ENCODE measurements at regions not wholly inside any gene's neighbourhood (a gene's known extent, or its start where the extent isn't known, plus 50 kb on each side); places are given as distances from the start of the nearest gene placed in this dataset.
A peak's percentile ranks its signal among the peaks of the same experiment; 100 is the strongest.
"Not testable (repeated sequence)": the region's sequence is repeated elsewhere in the genome, so short reads cannot be mapped to it uniquely, and the experiment has no call there.

GRCh38 chr4:152064282-152064681 lies 303.5 kb upstream of the GATB start:
- Histone ChIP-seq H3K4me3 (ENCODE audit: low read depth, low read length) (no peak overlapping the region), H3K9ac (ENCODE audit: low read depth, low read length) (no peak overlapping the region), H3K36me3 (ENCODE audit: control insufficient read depth, insufficient read depth, low read length) (no peaks in the 10 kb centered on the region), H3K27me3 (ENCODE audit: control insufficient read depth, insufficient read depth, low read length) (no peaks in the 10 kb centered on the region), H3K9me3 (ENCODE audit: control insufficient read depth, insufficient read depth, low read length) (no peaks in the 10 kb centered on the region), H3K4me1 (ENCODE audit: control insufficient read depth, insufficient read depth, low read length) (peaks cover 9% of the 10 kb centered on the region)

- no peaks in the 10 kb centered on the region for H3K27me3 ChIP-seq (ENCODE audit: control insufficient read depth, insufficient read depth, low read length)
- H3K9ac ChIP-seq (ENCODE audit: low read depth, low read length): no peak overlapping the region
- H3K36me3 ChIP-seq (ENCODE audit: control insufficient read depth, insufficient read depth, low read length): no peaks in the 10 kb centered on the region
Observed at GRCh38 chr4:152063621-152064240, 302.9 kb upstream of the GATB start.

DNA sequence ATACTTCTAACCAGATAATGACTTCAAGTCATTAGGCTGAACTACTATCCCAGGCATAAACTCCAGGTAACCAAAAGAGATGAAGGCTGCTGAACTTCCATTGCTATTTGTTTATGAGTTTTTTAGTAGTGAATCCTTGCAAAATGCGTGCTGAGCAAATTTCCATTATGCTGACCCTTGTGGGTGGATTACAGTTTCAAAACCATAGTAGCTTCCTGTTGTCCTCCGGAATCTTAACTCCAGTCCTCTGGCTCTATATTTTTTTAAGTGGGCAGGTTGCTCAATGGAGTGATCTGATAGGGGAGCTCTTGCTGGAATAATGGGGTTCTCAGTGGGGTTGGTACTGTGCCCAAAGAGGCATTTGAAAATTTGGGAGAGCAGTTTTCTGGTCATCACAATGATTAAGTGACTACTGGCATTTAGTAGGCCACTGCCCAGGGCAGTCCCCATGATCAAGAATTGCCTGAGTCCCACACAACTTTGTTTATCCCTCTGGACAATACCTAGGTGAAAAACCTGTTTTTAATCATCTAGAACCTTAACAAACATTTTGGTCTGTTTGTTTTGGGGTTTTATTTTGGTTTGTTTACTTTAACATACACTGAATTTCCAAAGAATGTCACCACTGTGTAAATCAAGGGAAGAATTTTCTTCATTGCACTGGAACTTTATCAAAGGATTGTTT lies 302.3 kb upstream of the GATB start:
- Histone ChIP-seq H3K9ac (ENCODE audit: low read depth, low read length) (no peak overlapping the region), H3K4me1 (ENCODE audit: control insufficient read depth, insufficient read depth, low read length) (peaks cover 9% of the 10 kb centered on the region), H3K36me3 (ENCODE audit: control insufficient read depth, insufficient read depth, low read length) (no peaks in the 10 kb centered on the region), H3K9me3 (ENCODE audit: control insufficient read depth, insufficient read depth, low read length) (no peaks in the 10 kb centered on the region), H3K27me3 (ENCODE audit: control insufficient read depth, insufficient read depth, low read length) (no peaks in the 10 kb centered on the region), H3K4me3 (ENCODE audit: low read depth, low read length) (no peak overlapping the region)

More at GRCh38 chr4:152063621-152064240, 302.9 kb upstream of the GATB start:
- H3K4me1 ChIP-seq (ENCODE audit: control insufficient read depth, insufficient read depth, low read length): peaks cover 9% of the 10 kb centered on the region
- H3K4me3 ChIP-seq (ENCODE audit: low read depth, low read length): no peak overlapping the region
- no peaks in the 10 kb centered on the region for H3K9me3 ChIP-seq (ENCODE audit: control insufficient read depth, insufficient read depth, low read length)

GRCh38 chr4:152054731-152055130 lies 293.9 kb upstream of the GATB start:
- no peaks in the 10 kb centered on the region for H3K4me1 ChIP-seq (ENCODE audit: control insufficient read depth, insufficient read depth, low read length)
- H3K36me3 ChIP-seq (ENCODE audit: control insufficient read depth, insufficient read depth, low read length): no peaks in the 10 kb centered on the region
- H3K9me3 ChIP-seq (ENCODE audit: control insufficient read depth, insufficient read depth, low read length): no peaks in the 10 kb centered on the region
- H3K4me3 ChIP-seq (ENCODE audit: low read depth, low read length): no peak overlapping the region
- no peak overlapping the region for H3K9ac ChIP-seq (ENCODE audit: low read depth, low read length)
- H3K27me3 ChIP-seq (ENCODE audit: control insufficient read depth, insufficient read depth, low read length): no peaks in the 10 kb centered on the region

DNA sequence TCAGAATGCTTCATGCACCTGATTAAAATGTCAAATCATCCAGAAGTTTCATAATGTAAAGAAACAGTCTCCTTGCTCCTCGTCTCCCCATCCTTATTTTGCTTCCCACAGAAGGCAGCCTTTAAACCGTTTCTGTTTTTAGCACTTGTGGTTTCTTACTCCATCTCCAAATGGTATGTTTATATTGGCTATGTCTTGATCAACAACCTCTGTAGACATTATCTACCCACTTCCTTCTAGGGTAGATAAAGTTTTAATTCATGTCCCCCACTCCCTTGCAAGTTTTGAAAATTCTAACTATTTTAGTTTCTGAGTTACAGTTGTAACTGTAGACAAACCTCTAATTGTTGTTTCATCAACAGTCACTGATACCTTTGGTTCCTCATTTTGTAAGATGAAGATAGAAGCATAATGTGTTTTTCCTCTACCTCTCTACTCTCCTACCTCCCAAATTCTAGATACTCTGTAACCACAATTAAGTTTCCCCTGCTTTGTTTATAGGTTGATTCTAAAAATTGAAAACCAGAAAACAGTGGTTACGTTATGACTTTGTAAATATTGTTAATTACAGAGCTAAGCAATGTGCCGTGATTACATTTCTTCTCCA lies 291.7 kb upstream of the GATB start:
- Histone ChIP-seq H3K27me3 (ENCODE audit: control insufficient read depth, insufficient read depth, low read length) (no peaks in the 10 kb centered on the region), H3K9ac (ENCODE audit: low read depth, low read length) (no peak overlapping the region), H3K4me3 (ENCODE audit: low read depth, low read length) (no peak overlapping the region), H3K36me3 (ENCODE audit: control insufficient read depth, insufficient read depth, low read length) (no peaks in the 10 kb centered on the region), H3K4me1 (ENCODE audit: control insufficient read depth, insufficient read depth, low read length) (no peaks in the 10 kb centered on the region), H3K9me3 (ENCODE audit: control insufficient read depth, insufficient read depth, low read length) (no peaks in the 10 kb centered on the region)

GRCh38 chr4:152051332-152051731 lies 290.5 kb upstream of the GATB start:
- not testable (repeated sequence) for H3K4me1 ChIP-seq (ENCODE audit: control insufficient read depth, insufficient read depth, low read length); H3K9me3 ChIP-seq (ENCODE audit: control insufficient read depth, insufficient read depth, low read length); H3K36me3 ChIP-seq (ENCODE audit: control insufficient read depth, insufficient read depth, low read length); H3K9ac ChIP-seq (ENCODE audit: low read depth, low read length); H3K4me3 ChIP-seq (ENCODE audit: low read depth, low read length); H3K27me3 ChIP-seq (ENCODE audit: control insufficient read depth, insufficient read depth, low read length)

DNA sequence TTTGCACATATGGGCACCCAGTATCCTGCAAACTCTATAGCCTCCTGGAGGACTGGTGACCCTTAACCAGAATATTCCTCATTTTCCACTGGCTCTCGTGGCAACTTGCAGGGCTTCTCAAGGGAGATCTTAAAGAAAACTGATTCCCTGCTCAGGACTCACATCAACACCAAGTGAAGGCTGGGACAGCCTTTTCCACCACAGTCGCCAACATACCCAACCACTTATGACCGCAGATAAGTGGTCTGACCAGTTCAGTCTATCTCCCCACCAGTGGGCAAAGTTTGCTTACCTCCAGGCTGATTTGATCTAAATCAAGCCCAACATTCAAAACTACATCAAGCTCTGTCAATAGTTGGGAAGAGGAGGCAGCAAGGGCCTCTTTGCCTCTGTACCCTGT lies 289.3 kb upstream of the GATB start:
- Histone ChIP-seq H3K4me3 (ENCODE audit: low read depth, low read length) (no peak overlapping the region), H3K4me1 (ENCODE audit: control insufficient read depth, insufficient read depth, low read length) (no peaks in the 10 kb centered on the region), H3K9me3 (ENCODE audit: control insufficient read depth, insufficient read depth, low read length) (no peaks in the 10 kb centered on the region), H3K9ac (ENCODE audit: low read depth, low read length) (no peak overlapping the region), H3K36me3 (ENCODE audit: control insufficient read depth, insufficient read depth, low read length) (no peaks in the 10 kb centered on the region), H3K27me3 (ENCODE audit: control insufficient read depth, insufficient read depth, low read length) (peaks cover 2% of the 10 kb centered on the region)

- Histone ChIP-seq H3K9me3 (ENCODE audit: control insufficient read depth, insufficient read depth, low read length) (no peaks in the 10 kb centered on the region), H3K9ac (ENCODE audit: low read depth, low read length) (no peak overlapping the region), H3K4me3 (ENCODE audit: low read depth, low read length) (no peak overlapping the region), H3K27me3 (ENCODE audit: control insufficient read depth, insufficient read depth, low read length) (peaks cover 2% of the 10 kb centered on the region), H3K36me3 (ENCODE audit: control insufficient read depth, insufficient read depth, low read length) (no peaks in the 10 kb centered on the region), H3K4me1 (ENCODE audit: control insufficient read depth, insufficient read depth, low read length) (no peaks in the 10 kb centered on the region)
Observed at GRCh38 chr4:152047451-152047850, 286.6 kb upstream of the GATB start.

DNA sequence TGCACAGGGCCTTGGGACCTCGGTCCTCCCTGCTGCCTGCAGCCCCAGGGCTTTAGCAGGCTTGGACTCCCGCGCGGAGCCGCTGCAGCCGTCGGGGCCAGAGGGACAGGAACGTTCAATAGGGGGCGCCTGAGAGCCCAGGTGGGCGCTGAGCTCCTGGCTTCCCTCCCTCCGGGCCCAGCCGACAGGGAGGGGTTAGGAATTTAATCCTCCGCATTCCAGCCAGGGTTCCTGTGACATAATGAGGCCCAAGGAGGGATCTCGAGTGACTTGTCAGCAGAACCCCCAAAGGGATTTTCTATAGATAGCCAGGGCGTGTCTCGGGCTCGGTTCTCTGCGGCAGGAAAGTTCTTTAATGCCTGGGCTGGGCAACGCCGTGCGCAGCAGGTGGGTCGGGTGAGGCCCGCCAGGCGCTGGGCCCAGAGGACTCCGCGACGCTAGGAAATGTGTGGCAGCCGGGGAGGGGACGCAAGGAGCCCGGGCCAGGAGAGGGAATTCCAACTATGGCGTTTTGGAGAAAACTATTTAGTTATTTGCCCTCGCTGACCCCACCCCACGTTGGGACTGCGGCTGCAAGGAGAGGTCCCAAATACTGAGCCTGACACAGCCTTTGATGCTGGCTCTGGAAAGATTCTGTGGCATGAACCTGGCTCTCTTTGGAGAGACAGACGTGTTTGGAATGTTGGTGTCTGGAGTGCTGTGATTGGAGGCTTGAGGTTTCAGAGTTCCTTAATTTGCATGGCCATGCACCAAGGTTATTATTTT lies 285.2 kb upstream of the GATB start:
- peak overlapping the region; percentile 41 for H3K4me3 ChIP-seq (ENCODE audit: low read depth, low read length)
- no peaks in the 10 kb centered on the region for H3K4me1 ChIP-seq (ENCODE audit: control insufficient read depth, insufficient read depth, low read length)
- H3K9ac ChIP-seq (ENCODE audit: low read depth, low read length): no peak overlapping the region
- peaks cover 2% of the 10 kb centered on the region for H3K27me3 ChIP-seq (ENCODE audit: control insufficient read depth, insufficient read depth, low read length)
- no peaks in the 10 kb centered on the region for H3K36me3 ChIP-seq (ENCODE audit: control insufficient read depth, insufficient read depth, low read length)
- no peaks in the 10 kb centered on the region for H3K9me3 ChIP-seq (ENCODE audit: control insufficient read depth, insufficient read depth, low read length)

DNA sequence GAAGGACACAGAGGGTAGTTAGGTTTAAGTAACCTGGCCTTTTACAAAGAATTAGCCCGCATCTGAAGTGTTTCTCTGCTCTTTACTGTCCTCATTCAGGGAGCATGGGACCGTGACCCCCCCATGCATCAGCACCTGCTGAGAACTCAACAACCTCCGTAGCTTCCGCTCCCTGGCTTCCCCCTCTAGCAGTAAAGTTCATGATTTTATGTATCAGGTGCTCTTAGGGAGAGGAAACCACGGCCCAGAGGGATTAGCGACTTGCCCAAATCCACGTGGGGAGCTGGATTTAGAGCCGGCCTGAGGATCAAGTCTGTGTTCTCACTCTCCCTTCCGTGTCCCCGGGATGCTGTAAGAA lies 284.6 kb upstream of the GATB start:
- H3K4me3 ChIP-seq (ENCODE audit: low read depth, low read length): peak overlapping the region; percentile 41
- H3K4me1 ChIP-seq (ENCODE audit: control insufficient read depth, insufficient read depth, low read length): no peaks in the 10 kb centered on the region
- H3K9ac ChIP-seq (ENCODE audit: low read depth, low read length): no peak overlapping the region
- peaks cover 2% of the 10 kb centered on the region for H3K27me3 ChIP-seq (ENCODE audit: control insufficient read depth, insufficient read depth, low read length)
- no peaks in the 10 kb centered on the region for H3K36me3 ChIP-seq (ENCODE audit: control insufficient read depth, insufficient read depth, low read length)
- H3K9me3 ChIP-seq (ENCODE audit: control insufficient read depth, insufficient read depth, low read length): no peaks in the 10 kb centered on the region

DNA sequence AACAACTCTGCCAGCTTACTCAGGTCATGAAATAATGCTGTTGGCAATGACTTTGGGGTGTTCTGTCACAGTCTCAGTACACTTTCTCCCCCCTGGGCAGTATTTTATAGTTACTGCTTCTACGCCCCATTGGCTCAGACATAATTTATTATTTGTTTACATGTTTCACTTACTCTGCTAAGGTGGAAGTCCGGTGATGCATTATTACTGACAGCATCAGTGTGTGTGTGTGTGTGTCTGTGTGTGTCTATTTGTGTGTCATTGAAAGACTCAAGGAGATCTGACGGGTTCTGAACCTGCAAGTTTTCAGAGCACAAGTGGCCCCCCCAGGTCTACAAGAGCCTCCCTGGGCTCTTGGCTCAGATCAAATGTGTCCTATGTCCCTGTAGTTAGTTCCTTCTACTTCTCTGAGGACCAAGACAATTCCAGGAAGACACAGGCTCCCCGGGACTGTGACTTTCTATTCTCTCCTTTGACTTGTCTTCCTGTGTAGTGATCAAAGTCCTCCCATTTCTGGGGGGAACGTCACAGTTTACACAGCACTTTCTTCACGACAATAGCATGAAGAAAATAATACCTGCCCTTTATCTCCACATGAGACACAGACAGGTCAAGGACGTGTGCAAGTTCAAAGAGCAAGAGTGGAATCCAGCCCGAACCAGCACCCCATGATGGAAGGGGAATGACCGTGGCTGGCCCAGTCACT lies 283.7 kb upstream of the GATB start:
- Histone ChIP-seq H3K27me3 (ENCODE audit: control insufficient read depth, insufficient read depth, low read length) (peaks cover 2% of the 10 kb centered on the region), H3K4me1 (ENCODE audit: control insufficient read depth, insufficient read depth, low read length) (no peaks in the 10 kb centered on the region), H3K4me3 (ENCODE audit: low read depth, low read length) (no peak overlapping the region), H3K9me3 (ENCODE audit: control insufficient read depth, insufficient read depth, low read length) (no peaks in the 10 kb centered on the region), H3K9ac (ENCODE audit: low read depth, low read length) (no peak overlapping the region), H3K36me3 (ENCODE audit: control insufficient read depth, insufficient read depth, low read length) (no peaks in the 10 kb centered on the region)
